ENCODE measurements at regions not wholly inside any gene's neighbourhood (a gene's known extent, or its start where the extent isn't known, plus 50 kb on each side); places are given as distances from the start of the nearest gene placed in this dataset.

DNA sequence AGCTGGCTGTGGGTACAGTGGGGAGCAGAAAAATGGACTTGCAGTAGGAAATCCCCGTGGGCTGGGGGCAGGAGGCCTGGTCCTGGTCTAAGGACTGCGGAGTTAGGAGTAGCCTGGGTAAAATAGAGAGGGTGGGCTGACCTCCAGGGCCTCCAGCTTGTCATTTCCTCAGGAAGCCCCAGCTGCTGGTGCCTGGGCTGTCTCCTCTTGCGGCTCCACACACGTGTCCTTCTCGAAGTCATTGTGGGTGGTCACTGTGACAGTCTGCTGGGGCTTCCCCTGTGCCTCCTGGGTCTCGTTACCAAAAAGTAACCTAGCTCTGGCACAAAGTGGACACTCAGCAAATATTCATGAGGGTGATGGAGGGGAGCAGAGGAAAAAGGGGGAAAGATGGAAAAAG, 259.7 kb downstream of the FGF9 start:
- Histone ChIP-seq H3K27me3 (ENCODE audit: insufficient read depth, low read length) (no peaks in the 10 kb centered on the region), H3K9me2 (ENCODE audit: low read depth, low read length) (no peaks in the 10 kb centered on the region), H3K4me1 (ENCODE audit: insufficient read depth, low read length, severe bottlenecking) (no peaks in the 10 kb centered on the region), H3K27ac (ENCODE audit: low read depth, low read length, poor library complexity, severe bottlenecking) (no peak overlapping the region), H3K4me3 (ENCODE audit: low read depth, low read length, poor library complexity, severe bottlenecking) (no peak overlapping the region), H3K4me2 (ENCODE audit: low read length) (no peak overlapping the region), H3K79me2 (ENCODE audit: insufficient read depth, low read length) (no peaks in the 10 kb centered on the region), H4K20me1 (ENCODE audit: insufficient read depth, low read length) (no peaks in the 10 kb centered on the region), H3K36me3 (ENCODE audit: insufficient read depth, low read length) (no peaks in the 10 kb centered on the region), H3K9me3 (ENCODE audit: low read length) (no peaks in the 10 kb centered on the region), H2AFZ (ENCODE audit: low read length) (no peak overlapping the region), H3K9ac (ENCODE audit: low read length) (no peak overlapping the region), H3F3A (ENCODE audit: insufficient read depth, low read length) (no peaks in the 10 kb centered on the region)
- TF ChIP-seq, protein P1, sequence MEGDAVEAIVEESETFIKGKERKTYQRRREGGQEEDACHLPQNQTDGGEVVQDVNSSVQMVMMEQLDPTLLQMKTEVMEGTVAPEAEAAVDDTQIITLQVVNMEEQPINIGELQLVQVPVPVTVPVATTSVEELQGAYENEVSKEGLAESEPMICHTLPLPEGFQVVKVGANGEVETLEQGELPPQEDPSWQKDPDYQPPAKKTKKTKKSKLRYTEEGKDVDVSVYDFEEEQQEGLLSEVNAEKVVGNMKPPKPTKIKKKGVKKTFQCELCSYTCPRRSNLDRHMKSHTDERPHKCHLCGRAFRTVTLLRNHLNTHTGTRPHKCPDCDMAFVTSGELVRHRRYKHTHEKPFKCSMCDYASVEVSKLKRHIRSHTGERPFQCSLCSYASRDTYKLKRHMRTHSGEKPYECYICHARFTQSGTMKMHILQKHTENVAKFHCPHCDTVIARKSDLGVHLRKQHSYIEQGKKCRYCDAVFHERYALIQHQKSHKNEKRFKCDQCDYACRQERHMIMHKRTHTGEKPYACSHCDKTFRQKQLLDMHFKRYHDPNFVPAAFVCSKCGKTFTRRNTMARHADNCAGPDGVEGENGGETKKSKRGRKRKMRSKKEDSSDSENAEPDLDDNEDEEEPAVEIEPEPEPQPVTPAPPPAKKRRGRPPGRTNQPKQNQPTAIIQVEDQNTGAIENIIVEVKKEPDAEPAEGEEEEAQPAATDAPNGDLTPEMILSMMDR (IDR thresholded peaks at IDR 0.05; ENCODE audit: low read length) = no peak
- no peak for TF ChIP-seq EZH2 (IDR thresholded peaks at IDR 0.05; ENCODE audit: borderline replicate concordance, low read length)

DNA sequence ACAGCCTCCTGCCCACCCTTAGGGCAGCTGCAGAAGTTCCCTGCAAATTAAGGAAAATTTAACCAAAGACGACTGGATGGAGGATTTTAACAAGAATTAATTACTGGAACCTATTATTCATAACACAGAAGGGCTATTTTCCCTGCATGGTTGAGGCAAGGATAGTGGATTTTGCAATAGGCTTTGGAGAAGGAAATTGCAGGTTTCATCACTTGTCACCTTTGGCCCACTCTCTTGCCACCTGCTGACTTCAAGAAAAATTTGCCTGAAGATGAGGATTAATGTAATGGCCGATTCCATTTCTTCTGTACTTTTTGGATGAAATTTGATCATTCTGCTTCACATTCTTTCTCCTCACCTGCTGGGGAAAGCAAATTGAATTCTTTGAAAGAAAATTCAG, 261.7 kb downstream of the FGF9 start:
- no peaks in the 10 kb centered on the region for H3K9me3 ChIP-seq (ENCODE audit: low read length)
- H3K27ac ChIP-seq (ENCODE audit: low read depth, low read length, poor library complexity, severe bottlenecking) = no peak overlapping the region
- no peak overlapping the region for H3K4me2 ChIP-seq (ENCODE audit: low read length)
- H3K9me2 ChIP-seq (ENCODE audit: low read depth, low read length) = no peaks in the 10 kb centered on the region
- TF ChIP-seq, protein P1 (IDR thresholded peaks at IDR 0.05; ENCODE audit: low read length) = no peak
- TF ChIP-seq EZH2 (IDR thresholded peaks at IDR 0.05; ENCODE audit: borderline replicate concordance, low read length) = no peak
- H3F3A ChIP-seq (ENCODE audit: insufficient read depth, low read length) = no peaks in the 10 kb centered on the region
- H3K4me1 ChIP-seq (ENCODE audit: insufficient read depth, low read length, severe bottlenecking) = no peaks in the 10 kb centered on the region
- H3K79me2 ChIP-seq (ENCODE audit: insufficient read depth, low read length) = no peaks in the 10 kb centered on the region
- H2AFZ ChIP-seq (ENCODE audit: low read length) = no peak overlapping the region
- no peak overlapping the region for H3K4me3 ChIP-seq (ENCODE audit: low read depth, low read length, poor library complexity, severe bottlenecking)
- no peaks in the 10 kb centered on the region for H3K27me3 ChIP-seq (ENCODE audit: insufficient read depth, low read length)
- H3K9ac ChIP-seq (ENCODE audit: low read length) = no peak overlapping the region
- no peaks in the 10 kb centered on the region for H3K36me3 ChIP-seq (ENCODE audit: insufficient read depth, low read length)
- H4K20me1 ChIP-seq (ENCODE audit: insufficient read depth, low read length) = no peaks in the 10 kb centered on the region

DNA sequence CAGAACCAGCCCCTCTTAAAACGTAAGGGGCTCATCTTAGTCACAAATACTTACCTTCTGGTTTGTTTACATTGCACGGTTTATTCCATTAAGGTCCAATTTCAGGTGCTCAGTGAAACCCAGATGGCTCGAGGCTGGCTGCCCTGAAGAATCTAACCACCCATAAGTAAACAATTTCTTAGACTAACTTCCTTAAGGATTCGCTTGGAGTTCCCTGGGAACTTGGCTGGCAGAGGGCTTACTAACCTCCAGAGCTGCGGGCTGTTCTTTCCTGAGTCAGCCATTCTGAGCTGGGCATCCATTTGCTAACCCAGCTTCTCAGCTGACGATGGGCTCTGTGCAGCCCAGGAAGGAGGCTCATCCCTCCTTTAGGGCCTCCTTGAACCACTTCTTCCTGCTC, 262.1 kb downstream of the FGF9 start:
- Histone ChIP-seq H3K9me2 (ENCODE audit: low read depth, low read length) (no peaks in the 10 kb centered on the region), H3K4me3 (ENCODE audit: low read depth, low read length, poor library complexity, severe bottlenecking) (no peak overlapping the region), H3K27me3 (ENCODE audit: insufficient read depth, low read length) (no peaks in the 10 kb centered on the region), H3K9ac (ENCODE audit: low read length) (no peak overlapping the region), H3K79me2 (ENCODE audit: insufficient read depth, low read length) (no peaks in the 10 kb centered on the region), H3K4me2 (ENCODE audit: low read length) (no peak overlapping the region), H3K9me3 (ENCODE audit: low read length) (no peaks in the 10 kb centered on the region), H3F3A (ENCODE audit: insufficient read depth, low read length) (no peaks in the 10 kb centered on the region), H3K27ac (ENCODE audit: low read depth, low read length, poor library complexity, severe bottlenecking) (no peak overlapping the region), H3K4me1 (ENCODE audit: insufficient read depth, low read length, severe bottlenecking) (no peaks in the 10 kb centered on the region), H4K20me1 (ENCODE audit: insufficient read depth, low read length) (no peaks in the 10 kb centered on the region), H3K36me3 (ENCODE audit: insufficient read depth, low read length) (no peaks in the 10 kb centered on the region), H2AFZ (ENCODE audit: low read length) (no peak overlapping the region)
- no peak for TF ChIP-seq EZH2 (IDR thresholded peaks at IDR 0.05; ENCODE audit: borderline replicate concordance, low read length)
- TF ChIP-seq, protein P1 (IDR thresholded peaks at IDR 0.05; ENCODE audit: low read length) = no peak
